ENCODE measurements at regions not wholly inside any gene's neighbourhood (a gene's known extent, or its start where the extent isn't known, plus 50 kb on each side); places are given as distances from the start of the nearest gene placed in this dataset.

DNA sequence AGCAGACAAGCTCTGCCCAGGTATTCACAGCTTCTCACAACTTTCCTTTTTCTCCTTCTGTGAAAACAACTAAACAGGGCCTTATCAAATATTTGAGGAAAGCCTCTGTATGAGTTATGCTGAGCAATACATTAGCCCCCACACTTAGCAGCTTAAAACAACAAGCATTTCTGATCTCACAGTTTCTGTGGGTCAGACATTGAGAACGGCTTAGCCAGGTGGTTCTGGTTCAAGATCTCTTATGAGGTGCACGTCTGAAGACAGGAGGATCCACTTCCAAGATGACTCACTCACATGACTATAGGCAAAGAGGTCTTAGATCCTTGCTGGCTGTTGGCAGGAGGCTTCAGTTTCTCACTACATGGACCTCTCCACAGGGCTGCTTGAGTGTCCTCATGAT lies 181.4 kb upstream of the WSCD1 start:
- intact Hi-C loops (cut with micrococcal nuclease; ENCODE audit: unreplicated experiment), result no loop called here
- H3K27ac Mint-ChIP-seq (ENCODE audit: unreplicated experiment), result no peak overlapping the region
- no TSS peak for BruUV-seq (replicated peaks)
- H3K4me1 Mint-ChIP-seq (ENCODE audit: low read depth, unreplicated experiment), result peaks cover 7% of the 10 kb centered on the region
- H3K36me3 Mint-ChIP-seq (ENCODE audit: insufficient read depth, unreplicated experiment), result no peaks in the 10 kb centered on the region
- DNase-seq, result no peak
- H3K9me3 Mint-ChIP-seq (ENCODE audit: low read depth, unreplicated experiment), result no peaks in the 10 kb centered on the region
- H3K4me3 Mint-ChIP-seq (ENCODE audit: low read depth, unreplicated experiment), result no peak overlapping the region
- TF ChIP-seq CTCF (IDR thresholded peaks at IDR 0.05; ENCODE audit: unreplicated experiment), result no peak
- peaks cover 37% of the 10 kb centered on the region for H3K27me3 Mint-ChIP-seq (ENCODE audit: unreplicated experiment)
- CTCF ChIA-PET, result interaction anchor here (0.7 kb wide), 1 partner anchor 40 kb away, joined by 3 read pairs; no protein-coding TSS in a partner anchor

DNA sequence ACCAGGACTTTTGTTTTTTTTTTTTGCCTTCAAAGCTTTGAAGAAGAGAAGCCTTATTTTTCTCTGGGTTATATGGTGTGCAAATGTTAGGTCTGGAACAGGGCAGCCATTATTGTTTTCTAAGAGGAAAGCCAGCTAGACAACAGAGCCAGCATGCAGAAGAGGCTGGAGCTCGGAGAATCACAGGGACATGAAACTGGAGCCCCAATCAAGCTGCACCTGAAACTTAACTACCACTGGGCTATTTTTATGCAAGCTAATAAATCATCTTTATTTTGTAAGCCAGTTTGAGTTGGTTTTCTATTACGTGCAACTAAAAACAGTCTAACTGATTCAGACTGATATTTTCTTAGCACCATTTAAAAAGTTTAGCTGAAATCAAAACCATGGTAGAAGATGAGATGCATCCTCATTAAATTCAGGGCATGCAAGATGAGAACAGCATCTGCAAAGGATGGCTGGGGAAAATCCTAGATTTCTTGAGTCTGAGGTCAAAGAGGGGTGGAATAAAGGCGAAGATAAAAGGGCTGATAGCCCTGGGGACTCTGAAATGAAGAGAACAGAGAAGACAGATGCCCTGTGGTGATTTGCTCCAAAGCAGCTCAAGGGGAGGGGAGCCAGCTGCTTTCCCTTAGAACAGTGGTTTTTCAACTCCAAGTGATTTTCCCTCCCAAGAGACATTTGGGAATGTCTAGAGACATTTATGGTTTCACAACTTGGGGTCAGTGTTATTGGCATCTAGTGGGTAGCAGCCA lies 177.1 kb upstream of the WSCD1 start:
- intact Hi-C loops (cut with micrococcal nuclease; ENCODE audit: unreplicated experiment), result no loop called here
- H3K9me3 Mint-ChIP-seq (ENCODE audit: low read depth, unreplicated experiment), result no peaks in the 10 kb centered on the region
- H3K27me3 Mint-ChIP-seq (ENCODE audit: unreplicated experiment), result peaks cover 62% of the 10 kb centered on the region
- no peak for DNase-seq
- H3K27ac Mint-ChIP-seq (ENCODE audit: unreplicated experiment), result no peak overlapping the region
- no peak overlapping the region for H3K4me3 Mint-ChIP-seq (ENCODE audit: low read depth, unreplicated experiment)
- H3K36me3 Mint-ChIP-seq (ENCODE audit: insufficient read depth, unreplicated experiment), result no peaks in the 10 kb centered on the region
- no peak for TF ChIP-seq CTCF (IDR thresholded peaks at IDR 0.05; ENCODE audit: unreplicated experiment)
- no peaks in the 10 kb centered on the region for H3K4me1 Mint-ChIP-seq (ENCODE audit: low read depth, unreplicated experiment)
- no TSS peak for BruUV-seq (replicated peaks)
- CTCF ChIA-PET, result no interaction called here

- CTCF ChIA-PET, result no interaction called here
- peaks cover 5% of the 10 kb centered on the region for H3K36me3 Mint-ChIP-seq (ENCODE audit: insufficient read depth, unreplicated experiment)
- H3K27me3 Mint-ChIP-seq (ENCODE audit: unreplicated experiment), result peaks cover 67% of the 10 kb centered on the region
- DNase-seq, result no peak
- no peaks in the 10 kb centered on the region for H3K9me3 Mint-ChIP-seq (ENCODE audit: low read depth, unreplicated experiment)
- TF ChIP-seq CTCF (IDR thresholded peaks at IDR 0.05; ENCODE audit: unreplicated experiment), result no peak
- BruUV-seq (replicated peaks), result no TSS peak
- H3K4me3 Mint-ChIP-seq (ENCODE audit: low read depth, unreplicated experiment), result no peak overlapping the region
- H3K4me1 Mint-ChIP-seq (ENCODE audit: low read depth, unreplicated experiment), result no peaks in the 10 kb centered on the region
- H3K27ac Mint-ChIP-seq (ENCODE audit: unreplicated experiment), result no peak overlapping the region
- intact Hi-C loops (cut with micrococcal nuclease; ENCODE audit: unreplicated experiment), result no loop called here
Measured at GRCh38 chr17:5893741-5894140, 176.4 kb upstream of the WSCD1 start.

GRCh38 chr17:5895276-5895675 lies 174.9 kb upstream of the WSCD1 start:
- TF ChIP-seq CTCF (IDR thresholded peaks at IDR 0.05; ENCODE audit: unreplicated experiment), result no peak
- Mint-ChIP-seq H3K4me3 (ENCODE audit: low read depth, unreplicated experiment) (no peak overlapping the region), H3K4me1 (ENCODE audit: low read depth, unreplicated experiment) (no peaks in the 10 kb centered on the region), H3K27me3 (ENCODE audit: unreplicated experiment) (peaks cover 57% of the 10 kb centered on the region), H3K36me3 (ENCODE audit: insufficient read depth, unreplicated experiment) (peaks cover 5% of the 10 kb centered on the region), H3K27ac (ENCODE audit: unreplicated experiment) (no peak overlapping the region), H3K9me3 (ENCODE audit: low read depth, unreplicated experiment) (no peaks in the 10 kb centered on the region)
- intact Hi-C loops (cut with micrococcal nuclease; ENCODE audit: unreplicated experiment), result no loop called here
- no peak for DNase-seq
- CTCF ChIA-PET, result no interaction called here
- BruUV-seq (replicated peaks), result no TSS peak
